Forelimb muscle (tissue), 1 donor: ENCODE measurements at regions not wholly inside any gene's neighbourhood (a gene's known extent, or its start where the extent isn't known, plus 50 kb on each side); places are given as distances from the start of the nearest gene placed in this dataset.

Experiments
- DNase-seq: peaks from one replicate; pipeline ENCODE4 v3.0.0-alpha.2; 2013; ENCODE audit warnings: low read depth

DNA sequence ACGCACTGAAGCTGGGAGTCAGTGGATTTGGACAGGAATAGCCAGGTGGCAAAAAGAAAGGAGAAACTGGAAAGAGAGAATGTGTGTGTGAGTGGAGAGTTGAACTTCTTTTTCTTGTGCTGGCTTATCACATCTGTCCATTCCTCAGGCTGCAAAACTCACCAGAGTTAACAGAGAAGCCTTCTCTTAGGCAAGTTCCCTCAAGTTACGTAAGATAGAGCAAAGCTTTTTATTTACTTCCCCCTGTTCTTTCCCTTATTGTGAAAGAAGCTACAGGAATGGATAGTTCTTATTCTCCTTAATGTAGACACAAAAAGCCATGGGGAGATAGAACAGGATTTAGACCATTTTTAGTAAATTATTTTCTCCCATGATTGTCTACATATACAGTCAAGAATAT, 188.6 kb downstream of the BMP2 start:
- DNase-seq = no peak

DNA sequence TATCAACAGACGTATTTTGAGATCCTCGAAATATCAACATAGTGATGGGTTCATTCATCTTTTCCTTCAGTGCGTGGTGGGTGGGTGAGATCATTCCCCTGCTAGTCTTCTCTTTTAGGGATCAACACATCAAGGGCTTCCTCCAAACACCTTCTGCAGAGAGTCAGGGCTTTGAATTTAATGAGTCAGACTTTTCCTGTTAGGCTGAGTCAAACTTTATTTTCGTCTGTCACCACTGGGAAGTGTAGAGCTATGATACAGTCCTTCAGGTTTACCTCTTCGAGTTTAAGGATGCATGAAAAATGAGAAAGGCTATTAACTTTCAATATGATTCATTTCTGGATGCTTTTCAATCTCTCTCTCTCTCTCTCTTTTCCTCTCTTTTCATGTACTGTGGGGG, 189.1 kb downstream of the BMP2 start:
- DNase-seq = no peak

DNA sequence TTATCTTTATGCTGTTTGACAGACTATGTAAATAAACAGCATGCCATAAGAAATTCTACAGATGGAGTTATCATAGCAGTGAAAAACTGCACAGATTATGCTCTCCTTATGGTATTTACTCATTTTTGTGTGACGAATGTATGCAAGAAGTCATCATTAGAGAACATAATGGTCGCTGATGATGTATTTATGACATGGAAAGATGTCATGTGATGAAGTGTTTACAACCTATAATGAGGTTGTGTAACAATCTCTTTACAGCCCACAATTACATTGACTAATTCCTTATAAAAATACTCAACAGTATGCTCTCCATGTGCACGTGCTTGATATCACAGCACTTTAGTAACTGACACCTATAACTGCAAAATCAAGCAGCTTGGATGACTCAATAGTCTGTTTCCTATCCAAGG, 192.4 kb downstream of the BMP2 start:
- DNase-seq = no peak

GRCh38 chr20:6966721-6967120, 199.2 kb downstream of the BMP2 start:
- DNase-seq = no peak

GRCh38 chr20:6974838-6975237, 207.4 kb downstream of the BMP2 start:
- DNase-seq = no peak

- no peak for DNase-seq
Measured at GRCh38 chr20:6975311-6975710, 207.8 kb downstream of the BMP2 start.

- no peak for DNase-seq
Measured at GRCh38 chr20:6976106-6976900, 208.8 kb downstream of the BMP2 start.

- no peak for DNase-seq
Measured at GRCh38 chr20:6979621-6980020, 212.1 kb downstream of the BMP2 start.

- DNase-seq = no peak
Measured at GRCh38 chr20:6993011-6993410, 225.5 kb downstream of the BMP2 start.

- no peak for DNase-seq
Measured at GRCh38 chr20:6993511-6993910, 226.0 kb downstream of the BMP2 start.

- no peak for DNase-seq
Measured at GRCh38 chr20:6994452-6994851, 227.0 kb downstream of the BMP2 start.

GRCh38 chr20:6998909-6999308, 231.4 kb downstream of the BMP2 start:
- DNase-seq = no peak

- DNase-seq = no peak
Measured at GRCh38 chr20:6999381-6999780, 231.9 kb downstream of the BMP2 start.

- no peak for DNase-seq
Measured at GRCh38 chr20:7003598-7003997, 236.1 kb downstream of the BMP2 start.

- no peak for DNase-seq
Measured at GRCh38 chr20:7004801-7005200, 237.3 kb downstream of the BMP2 start.

- no peak for DNase-seq
Measured at GRCh38 chr20:7010527-7010926, 243.0 kb downstream of the BMP2 start.

DNA sequence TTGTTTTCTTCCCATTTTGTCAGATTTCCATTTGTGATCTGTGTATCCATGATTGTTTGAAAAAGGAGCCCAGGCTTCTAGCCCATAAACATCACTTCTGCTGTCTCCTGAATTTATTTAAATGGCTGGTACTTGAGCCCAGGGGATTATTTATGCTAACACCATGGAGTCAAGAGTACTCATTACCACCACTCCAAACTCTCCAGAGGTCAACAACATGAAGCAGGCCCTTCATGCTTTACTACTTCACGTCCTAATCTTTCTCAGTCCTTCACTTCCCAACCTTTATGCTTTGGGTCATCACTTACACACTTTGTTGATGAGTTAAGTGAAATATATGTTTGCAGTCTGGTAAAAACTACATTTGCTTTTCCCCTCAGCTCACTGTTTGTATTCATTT, 247.8 kb downstream of the BMP2 start:
- DNase-seq = no peak

DNA sequence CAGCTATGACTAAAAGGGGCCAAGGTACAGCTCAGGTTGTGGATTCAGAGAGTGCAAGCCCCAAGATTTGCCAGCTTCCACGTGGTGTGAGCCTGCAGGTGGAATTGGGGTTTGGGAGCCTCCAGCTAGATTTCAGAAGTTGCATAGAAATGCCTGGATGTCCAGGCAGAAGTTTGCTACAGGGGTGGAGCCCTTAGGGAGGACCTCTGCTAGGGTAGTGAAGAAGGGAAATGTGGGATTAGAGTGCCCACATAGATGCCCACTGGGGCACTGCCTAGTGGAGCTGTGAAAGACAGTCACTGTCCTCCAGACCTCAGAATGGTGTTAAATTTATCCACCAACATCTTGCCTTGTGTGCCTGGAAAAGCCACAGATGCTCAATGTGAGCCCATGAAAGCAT, 255.1 kb downstream of the BMP2 start:
- DNase-seq = no peak

- DNase-seq = no peak
Measured at GRCh38 chr20:7025635-7026034, 258.1 kb downstream of the BMP2 start.

- no peak for DNase-seq
Measured at GRCh38 chr20:7029019-7029418, 261.5 kb downstream of the BMP2 start.

- no peak for DNase-seq
Measured at GRCh38 chr20:7031222-7031621, 263.7 kb downstream of the BMP2 start.

DNA sequence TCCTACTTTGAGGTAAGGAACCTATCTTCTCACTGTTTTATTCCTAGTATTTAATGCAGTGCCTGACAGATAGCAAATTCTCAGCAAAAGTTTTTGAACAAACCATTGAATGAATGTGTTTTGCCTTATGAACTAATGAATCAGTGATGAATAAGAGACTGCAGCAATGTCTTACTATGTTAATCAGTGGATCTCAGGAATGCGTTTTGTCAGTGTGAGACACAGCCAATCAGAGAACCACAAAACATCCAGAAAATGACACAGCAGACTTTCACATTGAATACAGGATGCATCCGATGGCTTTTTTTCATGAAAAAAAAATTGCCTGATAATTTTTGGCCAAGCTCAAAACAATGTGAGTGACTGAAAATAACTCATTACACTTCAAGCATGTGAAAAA, 270.5 kb downstream of the BMP2 start:
- no peak for DNase-seq

- no peak for DNase-seq
Measured at GRCh38 chr20:7057611-7058010, 290.1 kb downstream of the BMP2 start.

- DNase-seq = no peak
Measured at GRCh38 chr20:7078804-7079203, 311.3 kb downstream of the BMP2 start.
